GM12892 (cell line): ENCODE measurements at regions not wholly inside any gene's neighbourhood (a gene's known extent, or its start where the extent isn't known, plus 50 kb on each side); places are given as distances from the start of the nearest gene placed in this dataset.

Source experiments
- POLR2A ChIP-seq: IDR thresholded peaks from 2 replicates; pipeline ENCODE4 v1.6.1; 2011; ENCODE audit warnings: low read depth, low read length, control low read depth
- POLR2AphosphoS5 ChIP-seq: IDR thresholded peaks from 2 replicates; pipeline ENCODE4 v1.6.1; 2011; ENCODE audit warnings: low read depth, low read length, control low read depth
- TAF1 ChIP-seq: IDR thresholded peaks from 2 replicates; pipeline ENCODE4 v1.6.1; 2011; ENCODE audit warnings: low read depth, mild to moderate bottlenecking, control low read depth, low read length, borderline replicate concordance

DNA sequence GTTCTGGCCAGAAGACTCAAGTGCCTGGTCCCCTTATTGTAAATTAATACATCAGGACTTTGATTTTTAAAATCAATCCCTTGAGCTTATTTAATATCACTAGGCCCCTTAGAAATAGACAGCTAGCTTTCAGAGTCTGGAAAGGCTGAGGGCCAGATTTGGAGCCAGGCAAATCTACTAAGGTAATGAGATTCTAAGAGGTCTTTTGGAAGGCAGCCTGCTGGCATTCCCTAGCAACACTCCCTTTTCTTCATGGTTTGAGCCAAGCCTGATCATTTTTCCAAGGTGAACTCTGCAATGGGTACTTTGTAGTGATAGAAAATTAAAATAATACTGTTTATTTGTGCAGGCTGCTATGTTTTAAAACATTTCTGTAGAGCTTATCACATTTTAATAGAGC is 378.5 kb downstream of the FAT4 start:
- TF ChIP-seq POLR2A = no peak
- no peak for TF ChIP-seq TAF1
- TF ChIP-seq POLR2AphosphoS5 = no peak
